ENCODE measurements at regions not wholly inside any gene's neighbourhood (a gene's known extent, or its start where the extent isn't known, plus 50 kb on each side); places are given as distances from the start of the nearest gene placed in this dataset.
"Not testable (repeated sequence)": the region's sequence is repeated elsewhere in the genome, so short reads cannot be mapped to it uniquely, and the experiment has no call there.

DNA sequence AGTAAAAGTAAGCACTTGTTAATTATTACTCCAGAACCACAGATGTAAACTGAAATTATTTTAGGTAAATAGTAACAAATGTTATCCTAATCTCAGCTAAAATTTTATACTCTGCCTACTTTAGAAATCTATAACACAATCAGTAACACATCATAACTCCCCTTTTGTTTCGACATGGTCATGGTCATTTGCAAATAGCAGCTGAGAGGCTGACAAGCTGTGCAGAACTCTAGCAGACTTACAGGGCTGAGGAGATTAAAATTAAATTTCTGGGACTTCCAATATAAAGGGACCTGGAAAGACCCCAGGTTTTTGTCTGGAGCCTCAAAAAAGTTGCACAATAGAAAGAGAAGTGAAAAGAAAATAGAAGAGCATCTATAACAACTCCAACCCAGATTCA lies 88.8 kb downstream of the PRL start:
- DNase-seq (ENCODE audit: low read depth in 2 of 2), result no peak

DNA sequence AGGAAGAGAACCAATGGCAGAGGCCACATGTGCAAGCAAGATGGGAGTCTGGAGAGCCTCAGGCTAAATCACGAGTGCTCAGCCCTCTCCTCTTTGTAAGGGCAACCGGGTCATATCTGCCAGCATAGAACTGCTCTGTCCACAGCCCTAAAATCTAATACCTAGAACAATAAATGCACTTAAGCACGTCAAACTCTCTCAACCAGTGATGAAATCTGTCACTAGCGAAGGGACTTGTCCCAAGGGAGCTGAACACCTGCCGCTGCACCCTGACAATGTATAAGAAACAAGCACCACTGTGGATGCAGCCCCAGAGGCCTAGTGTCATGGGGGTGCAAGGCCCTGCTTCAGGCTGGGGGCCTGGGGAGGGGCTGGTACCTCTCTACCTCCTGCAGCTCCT lies 82.5 kb downstream of the PRL start:
- no peak for DNase-seq (ENCODE audit: low read depth in 2 of 2)

DNA sequence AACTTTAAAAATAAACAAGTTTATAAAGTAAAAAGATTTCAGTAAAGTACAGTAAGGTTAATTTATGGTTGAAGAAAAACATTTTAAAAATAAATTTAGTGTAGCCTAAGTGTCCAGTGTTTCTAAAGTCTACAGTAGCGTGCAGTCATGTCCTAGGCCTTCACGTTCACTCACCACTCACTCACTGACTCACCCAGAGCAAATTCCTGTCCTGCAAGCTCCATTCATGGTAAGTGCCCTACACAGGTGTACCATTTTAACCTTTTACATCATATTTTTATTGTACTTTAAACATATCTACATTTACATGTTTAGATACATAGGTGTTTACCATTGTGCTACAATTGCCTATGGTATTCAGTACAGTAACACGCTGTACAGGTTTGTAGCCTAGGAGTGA lies 81.4 kb downstream of the PRL start:
- not testable (repeated sequence) for DNase-seq (ENCODE audit: low read depth in 2 of 2)

DNA sequence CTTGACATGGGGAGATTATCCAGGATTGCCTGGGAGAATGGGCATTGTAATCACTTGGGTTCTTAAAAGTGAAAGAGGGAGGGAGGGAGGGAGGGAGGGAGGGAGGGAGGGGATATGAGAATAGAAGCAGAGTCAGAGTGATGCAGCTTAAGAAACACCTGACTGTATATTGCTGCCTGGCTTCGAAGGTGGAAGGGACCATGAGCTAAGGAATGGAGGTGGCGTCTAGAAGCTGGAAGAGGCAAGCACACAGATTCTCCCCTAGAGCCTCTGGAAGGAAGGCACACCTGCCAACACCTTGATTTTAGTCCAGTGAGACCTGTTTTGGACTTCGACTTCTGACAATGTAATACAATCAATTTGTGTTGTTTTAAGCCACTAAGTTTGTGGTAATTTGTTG lies 78.4 kb downstream of the PRL start:
- no peak for DNase-seq (ENCODE audit: low read depth in 2 of 2)

DNA sequence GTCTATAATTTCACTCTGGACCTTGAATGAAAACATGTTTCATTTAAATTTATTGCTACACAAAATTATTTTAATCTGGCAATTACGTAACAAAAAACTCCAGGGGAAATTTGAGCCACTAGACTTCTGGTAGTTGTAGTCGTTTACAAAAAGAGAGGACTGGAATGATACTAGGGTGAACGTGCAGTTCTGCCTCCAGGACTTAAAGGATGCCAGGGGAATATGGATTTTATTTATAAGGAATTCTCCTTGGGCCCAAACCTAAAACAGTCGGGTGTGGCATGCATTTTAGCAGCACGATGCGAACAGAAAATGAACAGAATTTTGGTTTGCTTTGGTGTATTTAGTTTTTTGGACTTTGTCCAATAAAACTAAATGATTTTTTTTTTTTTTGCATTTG lies 76.9 kb downstream of the PRL start:
- DNase-seq (ENCODE audit: low read depth in 2 of 2), result no peak

DNA sequence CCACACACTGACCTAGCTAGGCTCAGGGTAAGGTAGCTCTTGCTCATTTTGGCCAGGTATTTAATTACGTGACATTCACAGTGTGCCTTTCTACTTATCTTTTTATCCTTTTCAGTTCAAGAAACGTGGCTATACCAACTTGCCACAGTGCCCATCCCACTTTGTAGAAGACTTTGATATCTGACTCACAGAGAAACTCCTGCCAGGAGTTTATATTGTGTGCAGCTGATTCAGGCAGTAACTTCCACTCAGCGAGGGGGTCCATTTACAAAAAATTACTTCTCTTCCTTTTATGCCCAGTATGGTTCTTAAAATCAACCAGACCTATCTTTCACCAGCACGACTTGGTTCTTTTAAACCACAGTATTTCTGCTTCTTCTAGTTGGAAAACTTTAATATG lies 75.6 kb downstream of the PRL start:
- no peak for DNase-seq (ENCODE audit: low read depth in 2 of 2)

DNA sequence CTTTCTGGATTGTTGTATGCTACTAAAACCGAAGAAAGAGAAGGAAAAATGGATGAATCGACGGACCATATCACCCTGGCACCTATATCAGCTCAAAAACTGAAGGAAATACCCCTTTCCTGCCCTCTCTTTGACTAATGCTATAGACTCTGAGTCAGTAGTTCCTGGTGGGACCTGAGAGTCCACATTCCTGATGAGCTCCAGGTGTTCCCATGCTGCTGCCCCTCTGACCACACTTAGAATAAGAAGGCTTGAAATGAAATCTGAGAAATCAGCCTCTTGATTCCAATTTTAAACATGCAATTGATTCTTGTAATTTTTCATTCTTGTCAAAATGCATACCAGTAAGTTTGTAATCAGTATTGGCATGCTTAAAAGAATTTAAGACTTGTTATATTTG lies 75.2 kb downstream of the PRL start:
- no peak for DNase-seq (ENCODE audit: low read depth in 2 of 2)

DNA sequence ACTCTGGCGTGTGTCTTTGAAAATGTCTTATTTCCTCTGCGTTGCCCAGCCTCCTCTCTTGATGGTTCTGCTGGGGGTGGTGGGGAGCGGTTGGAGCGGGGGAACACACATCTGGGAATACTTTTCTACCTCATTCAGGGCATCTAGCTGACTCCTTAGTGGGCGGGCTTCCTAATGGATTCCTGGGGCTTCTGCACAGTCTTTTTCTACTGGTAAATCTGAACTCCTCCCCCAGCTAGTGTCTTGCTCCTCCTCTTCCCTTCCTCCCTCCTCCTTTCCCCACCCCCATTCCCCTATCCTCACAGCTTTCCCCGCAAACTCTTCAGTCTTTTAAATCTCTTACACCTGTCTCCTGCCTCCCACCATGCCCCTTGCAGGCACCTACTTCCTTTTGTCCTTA lies 74.4 kb downstream of the PRL start:
- DNase-seq (ENCODE audit: low read depth in 2 of 2), result no peak

DNA sequence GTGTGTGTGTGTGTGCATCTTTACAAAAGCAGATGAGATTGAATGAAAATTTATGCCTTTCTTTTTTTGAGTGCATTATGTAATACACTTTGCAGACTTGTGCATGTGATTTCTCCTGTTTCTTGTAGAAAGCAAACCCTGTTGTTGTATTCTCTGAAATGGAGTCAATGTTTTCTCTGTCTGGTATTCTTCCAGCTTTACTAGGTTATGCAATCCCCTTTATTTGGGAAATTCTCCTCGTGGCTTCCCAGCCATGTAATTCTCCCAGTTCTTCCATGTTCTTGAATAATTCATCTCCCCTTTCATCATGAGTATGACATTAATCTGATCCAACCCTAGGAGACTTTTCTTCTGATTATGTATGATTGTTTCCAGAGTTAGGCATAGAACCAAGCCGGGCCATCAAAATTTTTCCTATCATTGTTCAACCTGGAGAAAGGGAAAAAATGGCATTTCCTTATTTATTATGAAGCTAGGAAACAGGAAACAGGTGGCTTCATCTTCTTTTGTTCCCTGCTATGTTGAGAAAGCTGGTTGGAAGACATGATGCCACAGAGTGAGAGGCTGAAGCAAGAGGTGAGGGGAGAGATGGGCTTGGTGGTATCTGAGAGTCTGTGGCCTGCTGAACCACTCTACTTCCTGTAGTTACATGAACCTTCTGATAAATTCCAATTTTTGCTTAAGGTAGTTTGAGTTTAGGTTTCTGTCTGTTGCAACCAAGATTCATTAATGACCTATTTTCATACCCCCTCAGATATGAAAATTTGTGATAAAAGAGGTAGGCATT lies 68.8 kb downstream of the PRL start:
- DNase-seq (ENCODE audit: low read depth in 2 of 2), result no peak

DNA sequence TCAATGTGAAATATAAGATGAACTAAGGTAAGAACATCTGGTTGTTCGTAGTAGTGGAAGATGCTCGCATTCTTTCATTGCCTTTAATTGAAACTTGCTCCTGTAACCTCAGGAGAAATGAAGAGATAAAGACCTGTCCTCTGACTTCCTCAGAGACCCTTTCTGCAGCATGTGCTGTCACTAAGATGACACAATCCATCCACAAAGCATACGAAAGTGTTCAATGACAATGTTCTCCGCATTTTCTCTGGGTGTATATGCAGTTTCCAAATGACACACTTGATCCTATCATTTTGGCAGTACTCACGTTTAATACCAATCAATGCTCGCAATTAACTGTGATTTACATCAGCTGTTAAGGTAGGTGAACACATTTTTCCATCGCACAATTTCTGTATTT lies 65.8 kb downstream of the PRL start:
- DNase-seq (ENCODE audit: low read depth in 2 of 2), result no peak

DNA sequence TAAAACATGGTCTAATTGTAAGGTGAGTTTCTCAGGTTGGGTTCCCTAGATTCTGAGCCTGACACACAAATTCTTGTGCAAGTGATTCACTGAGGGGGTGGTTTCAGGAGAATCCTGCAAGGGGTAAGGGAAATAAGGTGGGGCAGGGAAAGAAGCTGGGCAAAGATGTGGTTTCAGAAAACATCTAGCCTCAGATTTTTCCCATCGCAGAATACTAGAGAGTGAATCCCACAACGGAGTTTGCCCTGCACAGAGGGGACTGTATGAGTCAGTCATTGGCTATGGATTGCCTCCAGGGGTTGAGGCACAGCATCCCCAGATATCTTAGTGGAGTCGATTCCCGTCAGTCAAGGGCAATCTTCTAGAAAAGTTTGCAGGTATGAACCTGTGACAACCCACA lies 65.2 kb downstream of the PRL start:
- no peak for DNase-seq (ENCODE audit: low read depth in 2 of 2)

DNA sequence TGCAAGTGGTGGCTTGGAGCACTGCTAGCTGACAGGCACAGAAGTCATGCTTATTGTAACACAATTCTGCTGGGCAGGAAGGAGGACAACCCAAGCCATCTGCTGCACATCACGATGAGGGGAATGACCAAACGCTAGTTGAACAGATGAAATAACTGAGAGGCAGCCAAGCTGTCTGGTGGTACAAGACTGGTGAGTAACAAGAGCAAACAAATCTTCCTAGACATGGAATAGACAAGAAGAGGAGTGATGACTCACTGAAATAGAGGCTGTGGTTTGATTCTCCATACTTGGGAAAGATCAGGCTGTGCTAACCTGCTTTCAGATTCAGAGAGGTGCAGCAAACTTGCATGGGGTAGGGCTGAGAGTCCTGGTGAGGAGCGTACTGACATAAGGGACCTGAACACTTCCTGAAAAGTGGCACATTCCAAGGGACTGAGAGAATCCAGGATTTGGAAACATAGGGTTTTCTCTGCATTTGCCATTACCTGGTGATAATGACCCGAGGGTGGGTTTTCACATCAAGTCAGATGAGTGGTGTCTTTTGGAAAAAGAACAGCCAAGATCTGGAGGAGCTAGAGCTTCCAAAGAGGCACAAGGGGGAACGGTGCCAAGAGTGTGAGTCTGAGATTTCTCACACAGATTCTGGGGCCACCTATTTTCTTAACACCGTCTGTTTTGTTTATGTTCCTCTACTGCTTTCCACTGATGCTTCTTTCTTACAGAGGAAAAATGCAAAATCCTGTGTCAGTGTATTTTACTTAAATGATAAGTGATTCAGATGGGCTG lies 60.0 kb downstream of the PRL start:
- no peak for DNase-seq (ENCODE audit: low read depth in 2 of 2)
